PC-3 (cell line): ENCODE measurements at regions not wholly inside any gene's neighbourhood (a gene's known extent, or its start where the extent isn't known, plus 50 kb on each side); places are given as distances from the start of the nearest gene placed in this dataset.

Experiments
- EZH2 ChIP-seq: fragments of 300-600 bp; sonication (generic); IDR thresholded peaks from one replicate; pipeline ENCODE4 v1.6.1; 2017; ENCODE audit warnings: antibody characterized with exemption, mild to moderate bottlenecking, low read length; ENCODE audit not compliant: unreplicated experiment
- TF ChIP-seq, protein P1 (sequence below): fragments of 300-600 bp; sonication (generic); conservative IDR thresholded peaks from 2 replicates; pipeline ENCODE4 v1.5.1; 2017; ENCODE audit warnings: antibody characterized with exemption, low read depth, mild to moderate bottlenecking, low read length

DNA sequence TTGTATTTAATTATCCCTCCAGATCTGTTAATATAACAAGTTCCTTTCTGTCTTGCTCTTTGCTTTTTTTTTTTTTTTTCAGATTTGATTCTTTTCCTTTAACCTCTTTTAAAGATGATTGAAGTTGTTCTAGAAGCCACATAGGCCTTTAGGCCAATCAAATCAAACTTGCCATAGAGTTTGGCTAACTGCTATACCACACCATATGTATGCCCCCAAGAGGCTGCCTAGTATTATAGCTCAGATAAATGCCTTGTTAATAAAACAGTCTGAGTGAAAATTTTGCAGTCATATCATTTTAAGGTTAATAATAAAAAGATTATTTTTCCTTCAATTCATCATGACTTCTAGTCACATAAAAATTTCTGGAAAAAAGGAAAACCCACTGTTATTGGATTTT, 696.0 kb upstream of the CHRM3 start:
- TF ChIP-seq, protein P1, sequence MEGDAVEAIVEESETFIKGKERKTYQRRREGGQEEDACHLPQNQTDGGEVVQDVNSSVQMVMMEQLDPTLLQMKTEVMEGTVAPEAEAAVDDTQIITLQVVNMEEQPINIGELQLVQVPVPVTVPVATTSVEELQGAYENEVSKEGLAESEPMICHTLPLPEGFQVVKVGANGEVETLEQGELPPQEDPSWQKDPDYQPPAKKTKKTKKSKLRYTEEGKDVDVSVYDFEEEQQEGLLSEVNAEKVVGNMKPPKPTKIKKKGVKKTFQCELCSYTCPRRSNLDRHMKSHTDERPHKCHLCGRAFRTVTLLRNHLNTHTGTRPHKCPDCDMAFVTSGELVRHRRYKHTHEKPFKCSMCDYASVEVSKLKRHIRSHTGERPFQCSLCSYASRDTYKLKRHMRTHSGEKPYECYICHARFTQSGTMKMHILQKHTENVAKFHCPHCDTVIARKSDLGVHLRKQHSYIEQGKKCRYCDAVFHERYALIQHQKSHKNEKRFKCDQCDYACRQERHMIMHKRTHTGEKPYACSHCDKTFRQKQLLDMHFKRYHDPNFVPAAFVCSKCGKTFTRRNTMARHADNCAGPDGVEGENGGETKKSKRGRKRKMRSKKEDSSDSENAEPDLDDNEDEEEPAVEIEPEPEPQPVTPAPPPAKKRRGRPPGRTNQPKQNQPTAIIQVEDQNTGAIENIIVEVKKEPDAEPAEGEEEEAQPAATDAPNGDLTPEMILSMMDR = peak; percentile 38; the same call in 1 of the 2 replicates
- no peak for TF ChIP-seq EZH2
